Mammary epithelial cell (primary cell): ENCODE measurements at regions not wholly inside any gene's neighbourhood (a gene's known extent, or its start where the extent isn't known, plus 50 kb on each side); places are given as distances from the start of the nearest gene placed in this dataset.

ENCODE experiments used
- EZH2 ChIP-seq: IDR thresholded peaks from 2 replicates; pipeline ENCODE4 v1.6.1; 2012; ENCODE audit warnings: low read length, inconsistent platforms, borderline replicate concordance
- TF ChIP-seq, protein P1 (sequence below), 2 donors: IDR thresholded peaks in 1 of 2; conservative IDR thresholded peaks in 1 of 2; 2 replicates each; pipeline ENCODE4 v1.5.1; 2011 to 2012; ENCODE audit warnings: inconsistent platforms in 2 of 2, low read length in 2 of 2, mild to moderate bottlenecking in 2 of 2, control low read depth in 1 of 2, low read depth in 1 of 2; ENCODE audit not compliant: insufficient read depth in 1 of 2; ENCODE audit errors: extremely low read depth in 1 of 2

DNA sequence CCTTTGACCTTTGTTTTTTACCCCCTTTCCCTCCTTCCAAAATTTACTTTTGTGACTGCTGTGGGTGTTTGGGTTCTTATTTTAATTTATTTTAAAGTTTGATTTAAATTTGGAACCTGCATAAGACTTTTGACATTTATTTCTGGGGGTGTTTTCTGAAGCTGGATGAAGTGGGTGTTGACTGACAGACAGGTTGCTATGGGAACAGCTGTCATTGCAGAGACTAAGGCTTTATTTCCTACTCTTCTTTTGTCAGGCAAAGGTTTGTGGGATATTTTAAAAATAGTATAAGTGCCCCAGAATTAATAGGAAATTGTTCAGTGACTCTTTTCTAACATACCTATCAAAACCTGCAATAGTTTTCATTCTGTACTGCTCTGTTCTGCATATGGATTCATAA is 290.8 kb upstream of the ESRRG start:
- TF ChIP-seq, protein P1, sequence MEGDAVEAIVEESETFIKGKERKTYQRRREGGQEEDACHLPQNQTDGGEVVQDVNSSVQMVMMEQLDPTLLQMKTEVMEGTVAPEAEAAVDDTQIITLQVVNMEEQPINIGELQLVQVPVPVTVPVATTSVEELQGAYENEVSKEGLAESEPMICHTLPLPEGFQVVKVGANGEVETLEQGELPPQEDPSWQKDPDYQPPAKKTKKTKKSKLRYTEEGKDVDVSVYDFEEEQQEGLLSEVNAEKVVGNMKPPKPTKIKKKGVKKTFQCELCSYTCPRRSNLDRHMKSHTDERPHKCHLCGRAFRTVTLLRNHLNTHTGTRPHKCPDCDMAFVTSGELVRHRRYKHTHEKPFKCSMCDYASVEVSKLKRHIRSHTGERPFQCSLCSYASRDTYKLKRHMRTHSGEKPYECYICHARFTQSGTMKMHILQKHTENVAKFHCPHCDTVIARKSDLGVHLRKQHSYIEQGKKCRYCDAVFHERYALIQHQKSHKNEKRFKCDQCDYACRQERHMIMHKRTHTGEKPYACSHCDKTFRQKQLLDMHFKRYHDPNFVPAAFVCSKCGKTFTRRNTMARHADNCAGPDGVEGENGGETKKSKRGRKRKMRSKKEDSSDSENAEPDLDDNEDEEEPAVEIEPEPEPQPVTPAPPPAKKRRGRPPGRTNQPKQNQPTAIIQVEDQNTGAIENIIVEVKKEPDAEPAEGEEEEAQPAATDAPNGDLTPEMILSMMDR (conservative IDR thresholded peaks at IDR 0.05 in 1 of 2, IDR thresholded peaks at IDR 0.05 in 1 of 2; ENCODE audit: extremely low read depth in 1 of 2, insufficient read depth in 1 of 2, low read depth in 1 of 2, low read length in 2 of 2) = no peak
- no peak for TF ChIP-seq EZH2
